NB4 (cell line): ENCODE measurements at regions not wholly inside any gene's neighbourhood (a gene's known extent, or its start where the extent isn't known, plus 50 kb on each side); places are given as distances from the start of the nearest gene placed in this dataset.
A peak's percentile ranks its signal among the peaks of the same experiment; 100 is the strongest.

Experiments
- DNase-seq: peaks from one replicate; pipeline ENCODE4 v3.0.0; 2010; ENCODE audit warnings: low read depth
- H3K4me3 ChIP-seq: one replicate; pipeline ENCODE4 v1.5.1; 2011; ENCODE audit warnings: mild to moderate bottlenecking, low read depth, low read length, moderate library complexity
- CTCF ChIP-seq: IDR thresholded peaks from one replicate; pipeline ENCODE4 v1.5.1; 2012; ENCODE audit warnings: low read depth, low read length
- MAX ChIP-seq: IDR thresholded peaks from 2 replicates; pipeline ENCODE4 v1.6.1; 2011; ENCODE audit warnings: low read depth, low read length
- MYC ChIP-seq: IDR thresholded peaks from 2 replicates; pipeline ENCODE4 v1.6.1; 2011; ENCODE audit warnings: low read depth, low read length
- POLR2A ChIP-seq: IDR thresholded peaks from 2 replicates; pipeline ENCODE4 v1.6.1; 2011; ENCODE audit warnings: mild to moderate bottlenecking; ENCODE audit not compliant: insufficient read length; ENCODE audit errors: extremely low read depth

- TF ChIP-seq POLR2A (no peak), MYC (no peak), CTCF (no peak), MAX (no peak)
- no peak overlapping the region for H3K4me3 ChIP-seq
- DNase-seq: no peak
These were observed 615.0 kb upstream of the DDX18 start for GRCh38 chr2:117199511-117199910.

GRCh38 chr2:117212562-117212961, 601.9 kb upstream of the DDX18 start:
- no peak overlapping the region for H3K4me3 ChIP-seq
- TF ChIP-seq CTCF (no peak), POLR2A (no peak), MAX (no peak), MYC (no peak)
- DNase-seq: no peak

GRCh38 chr2:117217145-117217544, 597.3 kb upstream of the DDX18 start:
- TF ChIP-seq MYC (no peak), POLR2A (no peak), CTCF (no peak), MAX (no peak)
- DNase-seq: no peak
- no peak overlapping the region for H3K4me3 ChIP-seq

- no peak overlapping the region for H3K4me3 ChIP-seq
- DNase-seq: no peak
- TF ChIP-seq MAX (no peak), POLR2A (no peak), CTCF (no peak), MYC (no peak)
These were observed 591.7 kb upstream of the DDX18 start for GRCh38 chr2:117222809-117223208.

- no peak for TF ChIP-seq MAX
- TF ChIP-seq POLR2A: no peak
- TF ChIP-seq MYC: no peak
- TF ChIP-seq CTCF: no peak
- peak; percentile 68 for DNase-seq
- no peak overlapping the region for H3K4me3 ChIP-seq
These were observed 582.2 kb upstream of the DDX18 start for GRCh38 chr2:117232305-117232704.

- H3K4me3 ChIP-seq: no peak overlapping the region
- no peak for TF ChIP-seq MYC
- no peak for TF ChIP-seq CTCF
- TF ChIP-seq MAX: no peak
- TF ChIP-seq POLR2A: no peak
- no peak for DNase-seq
These were observed 557.1 kb upstream of the DDX18 start for GRCh38 chr2:117257362-117257761.
